ENCODE measurements at regions not wholly inside any gene's neighbourhood (a gene's known extent, or its start where the extent isn't known, plus 50 kb on each side); places are given as distances from the start of the nearest gene placed in this dataset.

DNA sequence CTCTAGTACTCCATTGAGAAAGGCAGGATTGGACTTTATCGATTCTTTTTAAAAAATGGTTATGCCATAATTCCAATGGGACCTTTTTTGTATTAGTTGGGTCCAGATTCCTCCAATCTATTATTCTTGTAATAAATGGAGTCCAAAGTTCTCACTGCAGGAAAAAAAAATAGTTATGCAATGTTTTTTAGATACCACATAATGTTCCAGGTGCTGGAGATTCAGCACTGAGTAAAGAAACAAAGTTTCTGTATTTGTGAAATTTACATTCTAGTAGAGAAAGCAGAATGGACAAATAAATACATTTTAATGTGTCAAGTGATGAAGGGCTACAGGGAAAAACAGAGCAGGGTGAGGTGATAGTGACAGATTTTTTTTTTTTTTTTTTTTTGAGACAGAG is 78.5 kb upstream of the MYCN start (continued):
- TF ChIP-seq, protein P1, sequence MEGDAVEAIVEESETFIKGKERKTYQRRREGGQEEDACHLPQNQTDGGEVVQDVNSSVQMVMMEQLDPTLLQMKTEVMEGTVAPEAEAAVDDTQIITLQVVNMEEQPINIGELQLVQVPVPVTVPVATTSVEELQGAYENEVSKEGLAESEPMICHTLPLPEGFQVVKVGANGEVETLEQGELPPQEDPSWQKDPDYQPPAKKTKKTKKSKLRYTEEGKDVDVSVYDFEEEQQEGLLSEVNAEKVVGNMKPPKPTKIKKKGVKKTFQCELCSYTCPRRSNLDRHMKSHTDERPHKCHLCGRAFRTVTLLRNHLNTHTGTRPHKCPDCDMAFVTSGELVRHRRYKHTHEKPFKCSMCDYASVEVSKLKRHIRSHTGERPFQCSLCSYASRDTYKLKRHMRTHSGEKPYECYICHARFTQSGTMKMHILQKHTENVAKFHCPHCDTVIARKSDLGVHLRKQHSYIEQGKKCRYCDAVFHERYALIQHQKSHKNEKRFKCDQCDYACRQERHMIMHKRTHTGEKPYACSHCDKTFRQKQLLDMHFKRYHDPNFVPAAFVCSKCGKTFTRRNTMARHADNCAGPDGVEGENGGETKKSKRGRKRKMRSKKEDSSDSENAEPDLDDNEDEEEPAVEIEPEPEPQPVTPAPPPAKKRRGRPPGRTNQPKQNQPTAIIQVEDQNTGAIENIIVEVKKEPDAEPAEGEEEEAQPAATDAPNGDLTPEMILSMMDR (conservative IDR thresholded peaks at IDR 0.05; ENCODE audit: low read depth in 2 of 2): no peak
- no peak for TF ChIP-seq NANOG (IDR thresholded peaks at IDR 0.05; ENCODE audit: borderline replicate concordance)
- TF ChIP-seq JUNB (IDR thresholded peaks at IDR 0.05; ENCODE audit: unreplicated experiment): no peak
- no peak for TF ChIP-seq EZH2phosphoT487 (IDR thresholded peaks at IDR 0.05; ENCODE audit: unreplicated experiment)
- TF ChIP-seq, protein P2, sequence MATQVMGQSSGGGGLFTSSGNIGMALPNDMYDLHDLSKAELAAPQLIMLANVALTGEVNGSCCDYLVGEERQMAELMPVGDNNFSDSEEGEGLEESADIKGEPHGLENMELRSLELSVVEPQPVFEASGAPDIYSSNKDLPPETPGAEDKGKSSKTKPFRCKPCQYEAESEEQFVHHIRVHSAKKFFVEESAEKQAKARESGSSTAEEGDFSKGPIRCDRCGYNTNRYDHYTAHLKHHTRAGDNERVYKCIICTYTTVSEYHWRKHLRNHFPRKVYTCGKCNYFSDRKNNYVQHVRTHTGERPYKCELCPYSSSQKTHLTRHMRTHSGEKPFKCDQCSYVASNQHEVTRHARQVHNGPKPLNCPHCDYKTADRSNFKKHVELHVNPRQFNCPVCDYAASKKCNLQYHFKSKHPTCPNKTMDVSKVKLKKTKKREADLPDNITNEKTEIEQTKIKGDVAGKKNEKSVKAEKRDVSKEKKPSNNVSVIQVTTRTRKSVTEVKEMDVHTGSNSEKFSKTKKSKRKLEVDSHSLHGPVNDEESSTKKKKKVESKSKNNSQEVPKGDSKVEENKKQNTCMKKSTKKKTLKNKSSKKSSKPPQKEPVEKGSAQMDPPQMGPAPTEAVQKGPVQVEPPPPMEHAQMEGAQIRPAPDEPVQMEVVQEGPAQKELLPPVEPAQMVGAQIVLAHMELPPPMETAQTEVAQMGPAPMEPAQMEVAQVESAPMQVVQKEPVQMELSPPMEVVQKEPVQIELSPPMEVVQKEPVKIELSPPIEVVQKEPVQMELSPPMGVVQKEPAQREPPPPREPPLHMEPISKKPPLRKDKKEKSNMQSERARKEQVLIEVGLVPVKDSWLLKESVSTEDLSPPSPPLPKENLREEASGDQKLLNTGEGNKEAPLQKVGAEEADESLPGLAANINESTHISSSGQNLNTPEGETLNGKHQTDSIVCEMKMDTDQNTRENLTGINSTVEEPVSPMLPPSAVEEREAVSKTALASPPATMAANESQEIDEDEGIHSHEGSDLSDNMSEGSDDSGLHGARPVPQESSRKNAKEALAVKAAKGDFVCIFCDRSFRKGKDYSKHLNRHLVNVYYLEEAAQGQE (IDR thresholded peaks at IDR 0.05; ENCODE audit: unreplicated experiment): no peak
- TF ChIP-seq, protein P3, sequence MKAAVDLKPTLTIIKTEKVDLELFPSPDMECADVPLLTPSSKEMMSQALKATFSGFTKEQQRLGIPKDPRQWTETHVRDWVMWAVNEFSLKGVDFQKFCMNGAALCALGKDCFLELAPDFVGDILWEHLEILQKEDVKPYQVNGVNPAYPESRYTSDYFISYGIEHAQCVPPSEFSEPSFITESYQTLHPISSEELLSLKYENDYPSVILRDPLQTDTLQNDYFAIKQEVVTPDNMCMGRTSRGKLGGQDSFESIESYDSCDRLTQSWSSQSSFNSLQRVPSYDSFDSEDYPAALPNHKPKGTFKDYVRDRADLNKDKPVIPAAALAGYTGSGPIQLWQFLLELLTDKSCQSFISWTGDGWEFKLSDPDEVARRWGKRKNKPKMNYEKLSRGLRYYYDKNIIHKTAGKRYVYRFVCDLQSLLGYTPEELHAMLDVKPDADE (IDR thresholded peaks at IDR 0.05): no peak
- no peak for TF ChIP-seq EZH2 (IDR thresholded peaks at IDR 0.05; ENCODE audit: low read depth, unreplicated experiment)
- TF ChIP-seq ZNF331 (CRISPR knock-in tag; IDR thresholded peaks at IDR 0.05; ENCODE audit: low read depth): no peak
- no peak for TF ChIP-seq POLR2AphosphoS5 (IDR thresholded peaks at IDR 0.05; ENCODE audit: low read depth)

DNA sequence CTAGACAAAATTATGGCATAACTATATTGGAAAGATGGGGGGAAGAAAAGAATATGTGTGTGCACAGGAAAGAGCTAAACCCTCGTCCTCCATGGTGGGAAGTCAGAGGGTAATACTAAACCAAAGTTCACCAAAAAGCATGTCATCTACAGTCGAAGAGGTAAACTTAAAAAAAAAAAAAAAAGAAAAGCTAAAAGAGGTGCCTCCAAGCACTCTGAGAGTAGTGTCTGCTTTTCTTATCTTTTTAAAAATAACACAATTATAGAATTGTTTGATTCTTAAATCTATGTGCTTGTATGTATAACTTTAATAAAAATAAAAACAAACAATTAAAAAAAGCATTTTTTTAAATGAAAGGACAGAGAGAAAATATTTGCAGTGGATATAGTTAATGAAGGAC is 77.3 kb upstream of the MYCN start:
- Histone ChIP-seq H4K20me1 (replicated peaks; ENCODE audit: insufficient read depth) (no peaks in the 10 kb centered on the region), H3K36me3 (ENCODE audit: insufficient read depth) (no peaks in the 10 kb centered on the region), H3K9me2 (ENCODE audit: insufficient read depth) (no peaks in the 10 kb centered on the region), H3K4me2 (no peak overlapping the region), H3K4me1 (ENCODE audit: insufficient read depth) (no peaks in the 10 kb centered on the region), H3K27ac (ENCODE audit: low read depth) (no peak overlapping the region), H3K4me3 (no peak overlapping the region), H3F3A (replicated peaks; ENCODE audit: low read depth) (no peaks in the 10 kb centered on the region), H3K79me2 (replicated peaks; ENCODE audit: insufficient read depth) (no peaks in the 10 kb centered on the region), H2AFZ (no peak overlapping the region), H3K27me3 (ENCODE audit: insufficient read depth) (no peaks in the 10 kb centered on the region)
- no peak for DNase-seq (ENCODE audit: low spot score)
- Mint-ChIP-seq H3K36me3 (ENCODE audit: low read depth) (peaks cover 3% of the 10 kb centered on the region; the same call in 2 of the 3 replicates), H3K9me3 (peaks cover 6% of the 10 kb centered on the region; the same call in 1 of the 3 replicates), H3K4me3 (no peak overlapping the region), H3K27ac (no peak overlapping the region), H3K27me3 (ENCODE audit: insufficient read depth, low read depth, poor library complexity) (peaks cover 3% of the 10 kb centered on the region), H3K4me1 (peaks cover 3% of the 10 kb centered on the region)
- TF ChIP-seq EZH2 (IDR thresholded peaks at IDR 0.05; ENCODE audit: low read depth, unreplicated experiment) (no peak), ZNF114 (CRISPR knock-in tag; IDR thresholded peaks at IDR 0.05) (no peak), JUNB (IDR thresholded peaks at IDR 0.05; ENCODE audit: unreplicated experiment) (no peak)
- TF ChIP-seq, protein P3 (IDR thresholded peaks at IDR 0.05): no peak
- no peak for ATAC-seq

Measured in GM23338 (cell line).